ENCODE measurements at regions not wholly inside any gene's neighbourhood (a gene's known extent, or its start where the extent isn't known, plus 50 kb on each side); places are given as distances from the start of the nearest gene placed in this dataset.

DNA sequence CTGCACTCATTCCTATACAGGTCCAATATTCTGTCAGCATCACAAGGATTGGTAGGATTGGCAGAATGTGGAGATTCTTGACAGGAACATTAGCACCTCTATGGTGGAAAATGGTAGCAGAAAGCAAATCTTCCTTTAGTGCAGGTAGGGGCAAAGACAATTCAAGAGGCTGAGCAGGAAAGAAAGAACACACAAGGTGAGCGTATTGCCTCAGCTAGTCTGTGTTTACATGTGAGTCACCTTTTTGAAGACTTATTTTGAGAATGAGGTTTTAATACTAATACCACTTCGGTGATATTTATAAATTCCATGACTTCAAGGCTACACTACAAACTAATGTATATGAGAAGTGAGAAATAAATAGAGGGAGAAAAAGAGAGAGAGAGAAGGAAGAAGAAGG, 717.0 kb downstream of the BRINP1 start:
- TF ChIP-seq GABPA (IDR thresholded peaks at IDR 0.05; ENCODE audit: low read depth) (no peak), POLR2AphosphoS5 (IDR thresholded peaks at IDR 0.05; ENCODE audit: low read depth) (no peak), SPI1 (IDR thresholded peaks at IDR 0.05; ENCODE audit: borderline replicate concordance, low read depth) (no peak)
- TF ChIP-seq, protein P1, sequence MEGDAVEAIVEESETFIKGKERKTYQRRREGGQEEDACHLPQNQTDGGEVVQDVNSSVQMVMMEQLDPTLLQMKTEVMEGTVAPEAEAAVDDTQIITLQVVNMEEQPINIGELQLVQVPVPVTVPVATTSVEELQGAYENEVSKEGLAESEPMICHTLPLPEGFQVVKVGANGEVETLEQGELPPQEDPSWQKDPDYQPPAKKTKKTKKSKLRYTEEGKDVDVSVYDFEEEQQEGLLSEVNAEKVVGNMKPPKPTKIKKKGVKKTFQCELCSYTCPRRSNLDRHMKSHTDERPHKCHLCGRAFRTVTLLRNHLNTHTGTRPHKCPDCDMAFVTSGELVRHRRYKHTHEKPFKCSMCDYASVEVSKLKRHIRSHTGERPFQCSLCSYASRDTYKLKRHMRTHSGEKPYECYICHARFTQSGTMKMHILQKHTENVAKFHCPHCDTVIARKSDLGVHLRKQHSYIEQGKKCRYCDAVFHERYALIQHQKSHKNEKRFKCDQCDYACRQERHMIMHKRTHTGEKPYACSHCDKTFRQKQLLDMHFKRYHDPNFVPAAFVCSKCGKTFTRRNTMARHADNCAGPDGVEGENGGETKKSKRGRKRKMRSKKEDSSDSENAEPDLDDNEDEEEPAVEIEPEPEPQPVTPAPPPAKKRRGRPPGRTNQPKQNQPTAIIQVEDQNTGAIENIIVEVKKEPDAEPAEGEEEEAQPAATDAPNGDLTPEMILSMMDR (IDR thresholded peaks at IDR 0.05; ENCODE audit: insufficient read depth, low read length), result no peak
- TF ChIP-seq, protein P2, sequence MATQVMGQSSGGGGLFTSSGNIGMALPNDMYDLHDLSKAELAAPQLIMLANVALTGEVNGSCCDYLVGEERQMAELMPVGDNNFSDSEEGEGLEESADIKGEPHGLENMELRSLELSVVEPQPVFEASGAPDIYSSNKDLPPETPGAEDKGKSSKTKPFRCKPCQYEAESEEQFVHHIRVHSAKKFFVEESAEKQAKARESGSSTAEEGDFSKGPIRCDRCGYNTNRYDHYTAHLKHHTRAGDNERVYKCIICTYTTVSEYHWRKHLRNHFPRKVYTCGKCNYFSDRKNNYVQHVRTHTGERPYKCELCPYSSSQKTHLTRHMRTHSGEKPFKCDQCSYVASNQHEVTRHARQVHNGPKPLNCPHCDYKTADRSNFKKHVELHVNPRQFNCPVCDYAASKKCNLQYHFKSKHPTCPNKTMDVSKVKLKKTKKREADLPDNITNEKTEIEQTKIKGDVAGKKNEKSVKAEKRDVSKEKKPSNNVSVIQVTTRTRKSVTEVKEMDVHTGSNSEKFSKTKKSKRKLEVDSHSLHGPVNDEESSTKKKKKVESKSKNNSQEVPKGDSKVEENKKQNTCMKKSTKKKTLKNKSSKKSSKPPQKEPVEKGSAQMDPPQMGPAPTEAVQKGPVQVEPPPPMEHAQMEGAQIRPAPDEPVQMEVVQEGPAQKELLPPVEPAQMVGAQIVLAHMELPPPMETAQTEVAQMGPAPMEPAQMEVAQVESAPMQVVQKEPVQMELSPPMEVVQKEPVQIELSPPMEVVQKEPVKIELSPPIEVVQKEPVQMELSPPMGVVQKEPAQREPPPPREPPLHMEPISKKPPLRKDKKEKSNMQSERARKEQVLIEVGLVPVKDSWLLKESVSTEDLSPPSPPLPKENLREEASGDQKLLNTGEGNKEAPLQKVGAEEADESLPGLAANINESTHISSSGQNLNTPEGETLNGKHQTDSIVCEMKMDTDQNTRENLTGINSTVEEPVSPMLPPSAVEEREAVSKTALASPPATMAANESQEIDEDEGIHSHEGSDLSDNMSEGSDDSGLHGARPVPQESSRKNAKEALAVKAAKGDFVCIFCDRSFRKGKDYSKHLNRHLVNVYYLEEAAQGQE (IDR thresholded peaks at IDR 0.05; ENCODE audit: insufficient replicate concordance, low read depth), result no peak
- Histone ChIP-seq H3K27ac (replicated peaks) (no peak overlapping the region), H3K27me3 (ENCODE audit: insufficient read depth, poor library complexity, severe bottlenecking) (no peaks in the 10 kb centered on the region), H3K4me3 (replicated peaks; ENCODE audit: insufficient read depth, low read length) (no peak overlapping the region)
- DNase-seq (ENCODE audit: low read depth in 1 of 2, low spot score in 1 of 2), result no peak

DNA sequence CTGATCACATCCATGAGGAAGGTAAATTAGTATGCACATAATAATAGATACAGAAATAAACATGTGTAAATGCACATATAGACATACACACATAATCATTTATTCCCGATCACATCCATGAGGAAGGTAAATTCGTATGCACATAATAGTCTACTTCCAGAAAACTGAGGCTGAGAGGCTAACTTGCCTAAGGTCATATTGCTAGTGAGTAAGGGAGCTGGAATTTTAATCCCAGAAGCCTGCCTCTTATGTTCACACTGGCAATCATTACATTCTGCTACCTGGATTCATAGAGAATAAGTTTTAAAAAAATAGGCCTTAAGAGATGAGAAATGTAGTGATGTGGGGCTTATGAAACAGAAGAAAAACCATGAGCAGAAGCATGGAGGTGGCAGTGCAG, 716.3 kb downstream of the BRINP1 start:
- H3K4me3 ChIP-seq (replicated peaks; ENCODE audit: insufficient read depth, low read length), result no peak overlapping the region
- no peak for TF ChIP-seq GABPA (IDR thresholded peaks at IDR 0.05; ENCODE audit: low read depth)
- no peak for TF ChIP-seq SPI1 (IDR thresholded peaks at IDR 0.05; ENCODE audit: borderline replicate concordance, low read depth)
- TF ChIP-seq, protein P2 (IDR thresholded peaks at IDR 0.05; ENCODE audit: insufficient replicate concordance, low read depth), result no peak
- TF ChIP-seq, protein P1 (IDR thresholded peaks at IDR 0.05; ENCODE audit: insufficient read depth, low read length), result no peak
- TF ChIP-seq POLR2AphosphoS5 (IDR thresholded peaks at IDR 0.05; ENCODE audit: low read depth), result no peak
- no peak overlapping the region for H3K27ac ChIP-seq (replicated peaks)
- no peaks in the 10 kb centered on the region for H3K27me3 ChIP-seq (ENCODE audit: insufficient read depth, poor library complexity, severe bottlenecking)
- DNase-seq (ENCODE audit: low read depth in 1 of 2, low spot score in 1 of 2), result no peak

- no peak overlapping the region for H3K4me3 ChIP-seq (replicated peaks; ENCODE audit: insufficient read depth, low read length)
- no peak for DNase-seq (ENCODE audit: low read depth in 1 of 2, low spot score in 1 of 2)
- no peak overlapping the region for H3K27ac ChIP-seq (replicated peaks)
- no peaks in the 10 kb centered on the region for H3K27me3 ChIP-seq (ENCODE audit: insufficient read depth, poor library complexity, severe bottlenecking)
- no peak for TF ChIP-seq SPI1 (IDR thresholded peaks at IDR 0.05; ENCODE audit: borderline replicate concordance, low read depth)
- TF ChIP-seq GABPA (IDR thresholded peaks at IDR 0.05; ENCODE audit: low read depth), result no peak
- TF ChIP-seq, protein P1 (IDR thresholded peaks at IDR 0.05; ENCODE audit: insufficient read depth, low read length), result no peak
- TF ChIP-seq POLR2AphosphoS5 (IDR thresholded peaks at IDR 0.05; ENCODE audit: low read depth), result no peak
- TF ChIP-seq, protein P2 (IDR thresholded peaks at IDR 0.05; ENCODE audit: insufficient replicate concordance, low read depth), result no peak
These were observed 710.2 kb downstream of the BRINP1 start for GRCh38 chr9:118659011-118659410.

Data from HL-60 (cell line).